Peyer's patch (tissue), 4 donors: ENCODE measurements at regions not wholly inside any gene's neighbourhood (a gene's known extent, or its start where the extent isn't known, plus 50 kb on each side); places are given as distances from the start of the nearest gene placed in this dataset.
"Not testable (repeated sequence)": the region's sequence is repeated elsewhere in the genome, so short reads cannot be mapped to it uniquely, and the experiment has no call there.

Experiments
- CTCF ChIP-seq, 6 experiments: fragments of 450-650 bp in 4 of 6; fragments of 200-600 bp in 2 of 6; sonication (generic) in 1 of 6; IDR thresholded peaks; one replicate each; pipeline ENCODE4 v1.5.1; 2017 to 2019; ENCODE audit warnings: antibody characterized with exemption in 6 of 6, mild to moderate bottlenecking in 3 of 6, moderate library complexity in 1 of 6
- POLR2A ChIP-seq, 2 donors: fragments of 450-650 bp; IDR thresholded peaks; one replicate each; pipeline ENCODE4 v1.5.1; 2017; ENCODE audit warnings: antibody characterized with exemption in 2 of 2, mild to moderate bottlenecking in 2 of 2, moderate library complexity in 2 of 2

GRCh38 chr2:61643153-61643552 is 105.0 kb upstream of the XPO1 start:
- TF ChIP-seq CTCF, POLR2A (IDR thresholded peaks at IDR 0.05): not testable (repeated sequence)
